ENCODE measurements at regions not wholly inside any gene's neighbourhood (a gene's known extent, or its start where the extent isn't known, plus 50 kb on each side); places are given as distances from the start of the nearest gene placed in this dataset.
"Not testable (repeated sequence)": the region's sequence is repeated elsewhere in the genome, so short reads cannot be mapped to it uniquely, and the experiment has no call there.

- not testable (repeated sequence) for H3K9me3 Mint-ChIP-seq; H3K4me3 Mint-ChIP-seq; H3K36me3 Mint-ChIP-seq (ENCODE audit: low read depth); H3K4me1 Mint-ChIP-seq; H3K27me3 Mint-ChIP-seq; ATAC-seq; H3K27ac Mint-ChIP-seq; DNase-seq
These were observed 118.3 kb downstream of the LRRC37A3 start for GRCh38 chr17:64800987-64801386.

- not testable (repeated sequence) for H3K4me1 Mint-ChIP-seq; DNase-seq; H3K9me3 Mint-ChIP-seq; H3K27ac Mint-ChIP-seq; H3K36me3 Mint-ChIP-seq (ENCODE audit: low read depth); H3K4me3 Mint-ChIP-seq; H3K27me3 Mint-ChIP-seq; ATAC-seq
These were observed 118.8 kb downstream of the LRRC37A3 start for GRCh38 chr17:64800361-64800895.

GRCh38 chr17:64799543-64800188 is 119.6 kb downstream of the LRRC37A3 start:
- not testable (repeated sequence) for H3K36me3 Mint-ChIP-seq (ENCODE audit: low read depth); DNase-seq; H3K27ac Mint-ChIP-seq; H3K4me3 Mint-ChIP-seq; H3K4me1 Mint-ChIP-seq; ATAC-seq; H3K27me3 Mint-ChIP-seq; H3K9me3 Mint-ChIP-seq

GRCh38 chr17:64798961-64799360 is 120.3 kb downstream of the LRRC37A3 start:
- not testable (repeated sequence) for H3K36me3 Mint-ChIP-seq (ENCODE audit: low read depth); H3K27me3 Mint-ChIP-seq; DNase-seq; H3K9me3 Mint-ChIP-seq; H3K4me1 Mint-ChIP-seq; H3K4me3 Mint-ChIP-seq; H3K27ac Mint-ChIP-seq; ATAC-seq

- H3K4me1 Mint-ChIP-seq; H3K27me3 Mint-ChIP-seq; H3K27ac Mint-ChIP-seq; H3K4me3 Mint-ChIP-seq; H3K36me3 Mint-ChIP-seq (ENCODE audit: low read depth); DNase-seq; H3K9me3 Mint-ChIP-seq: not testable (repeated sequence)
- peak; percentile 11 for ATAC-seq
These were observed 120.8 kb downstream of the LRRC37A3 start for GRCh38 chr17:64798489-64798790.

GRCh38 chr17:64797746-64798488 is 121.4 kb downstream of the LRRC37A3 start:
- H3K4me3 Mint-ChIP-seq; H3K36me3 Mint-ChIP-seq (ENCODE audit: low read depth): not testable (repeated sequence)

GRCh38 chr17:64795342-64795741 is 123.9 kb downstream of the LRRC37A3 start:
- H3K36me3 Mint-ChIP-seq (ENCODE audit: low read depth); DNase-seq; H3K9me3 Mint-ChIP-seq; H3K4me3 Mint-ChIP-seq; H3K27ac Mint-ChIP-seq; ATAC-seq; H3K27me3 Mint-ChIP-seq: not testable (repeated sequence)
- peaks cover 18% of the 10 kb centered on the region for H3K4me1 Mint-ChIP-seq

More at GRCh38 chr17:64797746-64798488, 121.4 kb downstream of the LRRC37A3 start:
- DNase-seq, H3K27ac Mint-ChIP-seq, H3K27me3 Mint-ChIP-seq, ATAC-seq, H3K9me3 Mint-ChIP-seq: not testable (repeated sequence)
- H3K4me1 Mint-ChIP-seq, result peaks cover 14% of the 10 kb centered on the region

GRCh38 chr17:64794548-64795274 is 124.6 kb downstream of the LRRC37A3 start:
- not testable (repeated sequence) for DNase-seq; H3K4me3 Mint-ChIP-seq; H3K9me3 Mint-ChIP-seq; ATAC-seq; H3K27ac Mint-ChIP-seq; H3K27me3 Mint-ChIP-seq; H3K36me3 Mint-ChIP-seq (ENCODE audit: low read depth)
- peaks cover 18% of the 10 kb centered on the region for H3K4me1 Mint-ChIP-seq

GRCh38 chr17:64794113-64794512 is 125.2 kb downstream of the LRRC37A3 start:
- not testable (repeated sequence) for H3K36me3 Mint-ChIP-seq (ENCODE audit: low read depth); H3K9me3 Mint-ChIP-seq; ATAC-seq; DNase-seq; H3K27me3 Mint-ChIP-seq; H3K27ac Mint-ChIP-seq; H3K4me3 Mint-ChIP-seq
- peaks cover 15% of the 10 kb centered on the region for H3K4me1 Mint-ChIP-seq

GRCh38 chr17:64792793-64793575 is 126.3 kb downstream of the LRRC37A3 start:
- not testable (repeated sequence) for DNase-seq; H3K27me3 Mint-ChIP-seq; H3K27ac Mint-ChIP-seq; H3K4me3 Mint-ChIP-seq; H3K36me3 Mint-ChIP-seq (ENCODE audit: low read depth); H3K9me3 Mint-ChIP-seq
- ATAC-seq, result peak; percentile 96
- H3K4me1 Mint-ChIP-seq, result peaks cover 12% of the 10 kb centered on the region

GRCh38 chr17:64792276-64792675 is 127.0 kb downstream of the LRRC37A3 start:
- H3K9me3 Mint-ChIP-seq; H3K27me3 Mint-ChIP-seq; DNase-seq; H3K4me1 Mint-ChIP-seq; H3K36me3 Mint-ChIP-seq (ENCODE audit: low read depth); H3K4me3 Mint-ChIP-seq; H3K27ac Mint-ChIP-seq; ATAC-seq: not testable (repeated sequence)

GRCh38 chr17:64791691-64792090 is 127.6 kb downstream of the LRRC37A3 start:
- not testable (repeated sequence) for H3K9me3 Mint-ChIP-seq; H3K4me3 Mint-ChIP-seq; ATAC-seq; H3K27ac Mint-ChIP-seq; H3K4me1 Mint-ChIP-seq; H3K27me3 Mint-ChIP-seq; H3K36me3 Mint-ChIP-seq (ENCODE audit: low read depth); DNase-seq

- H3K27ac Mint-ChIP-seq, ATAC-seq: not testable (repeated sequence)
These were observed 128.1 kb downstream of the LRRC37A3 start for GRCh38 chr17:64791226-64791625.

GRCh38 chr17:64790690-64791089 is 128.6 kb upstream of the SMURF2 start:
- not testable (repeated sequence) for ATAC-seq; H3K4me3 Mint-ChIP-seq; H3K36me3 Mint-ChIP-seq (ENCODE audit: low read depth); H3K27me3 Mint-ChIP-seq; DNase-seq; H3K27ac Mint-ChIP-seq; H3K9me3 Mint-ChIP-seq; H3K4me1 Mint-ChIP-seq

More at GRCh38 chr17:64791226-64791625, 128.1 kb downstream of the LRRC37A3 start:
- not testable (repeated sequence) for DNase-seq; H3K36me3 Mint-ChIP-seq (ENCODE audit: low read depth); H3K4me3 Mint-ChIP-seq; H3K27me3 Mint-ChIP-seq; H3K4me1 Mint-ChIP-seq; H3K9me3 Mint-ChIP-seq

Data from activated naive CD8-positive, alpha-beta T cell treated with anti-CD3 and anti-CD28 coated beads, Interleukin-2, amount 50 U/mL, for 24 hours (primary cell).